CD4-positive, alpha-beta T cell treated with Interferon alpha-2 for 1 hour (primary cell): ENCODE measurements at regions not wholly inside any gene's neighbourhood (a gene's known extent, or its start where the extent isn't known, plus 50 kb on each side); places are given as distances from the start of the nearest gene placed in this dataset.

Experiments used
- DNase-seq, 2 donors: peaks; one replicate each; pipeline ENCODE4 v3.0.0-alpha.2; 2020 to 2022

DNA sequence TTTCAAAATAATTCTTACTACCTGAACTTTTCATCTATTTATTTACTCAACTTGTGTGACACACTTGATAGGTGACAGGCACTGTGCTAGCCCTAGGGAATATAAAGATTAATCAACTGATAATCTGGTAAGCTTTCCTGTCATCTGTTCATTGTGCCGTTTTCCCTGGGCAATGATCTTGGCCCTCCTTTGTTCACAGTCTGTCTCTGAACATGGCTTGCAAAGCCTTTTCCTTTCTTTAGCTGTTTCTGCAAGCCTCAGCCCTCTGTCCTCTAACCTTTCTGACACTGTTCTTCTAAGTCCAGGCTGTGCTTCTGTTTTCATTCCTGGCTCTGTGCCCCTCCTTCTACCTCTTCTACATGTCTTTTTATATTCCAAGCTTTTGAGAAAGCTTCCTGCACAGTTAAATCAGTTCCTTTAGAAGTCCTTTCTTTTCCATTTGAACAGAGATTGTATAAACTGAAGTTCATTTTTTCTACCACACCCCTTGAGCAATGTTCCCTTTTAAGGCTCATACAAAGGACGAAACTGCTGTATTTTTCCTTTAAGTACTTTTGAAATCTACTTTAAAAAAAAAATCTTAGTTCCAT lies 803.0 kb upstream of the ZNF608 start:
- no peak for DNase-seq

DNA sequence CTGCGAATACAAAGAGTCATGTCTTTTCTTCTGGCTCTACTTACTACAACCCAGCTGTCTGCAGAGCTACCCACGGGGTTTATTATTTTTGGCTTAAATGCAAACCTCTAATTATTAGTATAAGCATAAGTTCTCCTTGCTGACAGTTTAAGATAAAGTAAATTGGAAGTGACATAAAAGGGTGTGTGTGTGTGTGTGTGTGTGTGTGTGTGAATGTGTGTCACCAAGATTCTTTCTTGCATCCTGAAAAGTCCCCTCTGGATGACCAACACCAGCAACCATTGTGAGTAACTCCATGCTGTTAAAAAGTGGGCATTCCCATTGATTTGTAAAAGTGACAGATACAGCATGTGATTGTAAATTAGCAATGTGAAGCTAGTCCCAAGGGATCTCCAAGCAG lies 803.8 kb upstream of the ZNF608 start:
- no peak for DNase-seq

DNA sequence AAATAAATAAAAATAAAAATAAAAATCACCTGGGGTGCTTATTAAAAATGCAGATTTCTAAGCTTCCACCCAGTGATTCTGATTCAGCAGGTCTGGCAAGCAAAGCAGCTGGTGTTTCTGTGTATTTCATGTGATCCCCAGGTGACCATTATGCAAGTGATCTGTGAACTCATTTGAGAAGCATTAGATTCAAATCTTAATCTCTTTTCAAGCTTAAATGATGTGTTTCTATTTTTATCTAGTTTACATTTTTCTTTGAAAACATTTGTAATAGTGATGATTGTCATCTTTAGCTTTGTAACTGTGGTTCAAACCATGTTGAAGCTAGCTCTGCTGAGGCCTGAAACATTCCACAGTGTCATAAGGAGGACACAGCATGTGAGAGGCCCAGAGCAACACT lies 804.8 kb upstream of the ZNF608 start:
- DNase-seq, result no peak

DNA sequence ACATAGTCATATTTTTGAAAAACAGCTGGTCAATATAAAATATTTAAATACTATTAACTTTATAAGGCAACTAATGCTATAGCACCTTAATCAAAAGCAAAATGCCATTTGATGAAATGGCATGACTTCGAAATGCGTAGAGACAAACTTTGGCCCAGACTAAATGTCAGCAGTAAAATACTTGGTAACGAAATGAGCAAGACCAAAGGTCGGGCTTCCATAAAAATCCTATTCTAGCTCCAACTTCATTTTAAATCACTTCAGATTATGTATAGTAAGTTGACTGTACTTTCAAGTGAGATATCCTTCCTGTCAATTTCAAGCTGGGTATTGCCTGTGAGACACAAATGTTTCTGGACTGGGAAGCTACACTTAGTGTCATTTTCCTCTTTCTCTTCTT lies 805.4 kb upstream of the ZNF608 start:
- no peak for DNase-seq

DNA sequence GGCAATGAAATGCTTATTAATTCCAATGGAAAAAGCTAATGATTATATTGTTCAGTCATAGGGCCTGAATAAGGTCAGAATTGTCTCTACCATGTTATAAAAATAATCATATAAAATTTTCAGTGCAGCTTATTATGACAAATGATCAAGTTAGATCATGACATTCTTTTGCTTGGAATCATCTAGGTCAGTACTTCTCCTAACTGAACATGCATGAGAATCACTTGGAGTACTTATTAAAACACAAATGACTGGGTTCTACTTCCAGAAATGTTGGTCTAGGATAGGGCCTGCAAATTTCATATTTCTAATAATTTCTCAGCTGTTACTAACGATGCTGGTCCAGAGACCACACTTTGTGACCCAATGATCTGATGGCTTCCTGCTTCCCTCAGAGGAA lies 806.0 kb upstream of the ZNF608 start:
- no peak for DNase-seq

DNA sequence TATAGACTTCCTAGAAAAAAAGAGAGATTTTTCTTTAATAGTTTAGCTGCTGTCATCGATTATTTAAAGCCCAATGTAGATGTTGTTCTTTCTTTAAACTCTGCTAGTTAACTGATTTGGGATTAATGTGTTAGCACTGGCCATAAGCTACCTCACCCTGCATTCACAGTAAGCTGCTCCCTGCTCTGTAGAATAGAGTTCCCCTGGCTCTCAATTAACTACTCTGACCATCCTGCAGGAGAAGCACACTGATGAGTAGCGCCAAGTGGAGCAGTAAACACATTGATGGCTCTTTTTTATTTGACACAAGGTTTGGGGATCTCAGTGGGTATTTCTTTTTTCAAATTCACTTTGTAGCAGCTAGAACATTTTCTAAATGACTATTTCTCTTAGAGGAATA lies 807.9 kb upstream of the ZNF608 start:
- DNase-seq, result no peak

DNA sequence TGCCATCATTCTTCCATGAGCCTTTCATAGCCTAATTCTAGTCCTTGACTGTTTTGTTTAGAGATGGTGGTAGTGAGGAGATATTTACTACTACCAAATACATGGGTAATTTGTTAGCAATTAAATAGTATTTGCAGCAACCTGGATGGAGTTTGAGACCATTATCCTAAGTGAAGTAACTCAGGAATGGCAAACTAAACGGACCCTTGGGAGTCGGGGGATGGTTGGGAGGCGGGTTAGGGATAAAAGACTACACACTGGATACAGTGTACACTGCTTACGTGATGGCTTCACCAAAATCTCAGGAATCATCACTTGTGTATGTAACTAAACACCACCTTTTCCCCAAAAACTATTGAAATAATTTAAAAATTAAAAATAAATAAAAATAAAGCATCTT lies 809.2 kb upstream of the ZNF608 start:
- DNase-seq, result no peak

DNA sequence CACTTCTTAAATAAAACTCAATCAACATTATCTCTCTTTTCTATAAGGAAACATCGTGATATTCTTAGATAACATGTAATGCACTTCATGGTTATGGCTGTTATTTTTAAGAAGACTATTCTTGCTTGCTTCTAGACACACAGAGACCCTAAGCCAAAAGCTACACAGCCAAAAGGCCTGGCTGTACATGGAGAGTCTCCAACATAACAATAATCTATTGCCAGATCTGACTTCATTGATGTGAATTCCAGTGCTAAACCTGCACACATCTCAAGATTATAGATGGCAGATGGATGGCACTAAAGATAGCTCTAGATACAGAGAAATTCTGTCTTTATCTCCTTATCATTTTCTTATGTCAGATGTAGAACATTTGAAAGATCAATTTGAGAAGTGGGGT lies 811.6 kb upstream of the ZNF608 start:
- no peak for DNase-seq

DNA sequence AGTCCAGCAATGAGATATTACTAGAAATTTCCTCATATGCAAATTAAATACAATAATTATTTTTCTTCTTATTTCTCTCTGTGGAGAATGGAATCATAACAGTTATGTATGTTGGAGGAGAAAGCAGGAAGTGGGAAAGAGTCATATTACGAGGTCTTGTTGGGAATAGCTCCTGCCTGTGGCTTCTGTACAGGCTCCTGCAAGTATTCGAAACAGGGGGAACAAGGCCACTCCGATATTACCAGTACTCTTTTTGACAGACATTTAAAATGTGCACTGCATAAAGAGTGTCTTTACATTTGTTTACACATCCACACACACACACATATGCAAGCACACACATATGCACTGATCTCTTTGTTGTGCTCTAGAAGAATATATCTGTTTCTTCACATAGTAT lies 812.0 kb upstream of the ZNF608 start:
- DNase-seq, result no peak

DNA sequence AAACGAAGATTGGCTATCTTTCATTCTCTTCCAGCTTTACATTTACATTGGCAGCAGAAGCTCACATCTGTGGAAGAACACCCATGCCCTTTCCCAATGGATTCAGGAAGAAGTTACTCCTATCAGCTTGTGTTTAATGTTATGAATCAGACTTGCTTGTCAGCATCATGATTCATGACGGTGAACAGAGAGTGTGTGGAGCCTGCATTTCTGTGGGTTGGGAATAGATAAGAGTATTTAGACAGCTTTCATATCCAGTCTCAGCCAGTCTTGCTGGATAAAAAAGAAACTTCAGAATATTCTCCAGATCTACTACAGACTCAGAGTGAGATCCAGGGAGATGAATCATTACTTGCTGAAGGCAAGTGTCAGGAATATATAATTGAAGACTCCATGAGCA lies 812.9 kb upstream of the ZNF608 start:
- no peak for DNase-seq

DNA sequence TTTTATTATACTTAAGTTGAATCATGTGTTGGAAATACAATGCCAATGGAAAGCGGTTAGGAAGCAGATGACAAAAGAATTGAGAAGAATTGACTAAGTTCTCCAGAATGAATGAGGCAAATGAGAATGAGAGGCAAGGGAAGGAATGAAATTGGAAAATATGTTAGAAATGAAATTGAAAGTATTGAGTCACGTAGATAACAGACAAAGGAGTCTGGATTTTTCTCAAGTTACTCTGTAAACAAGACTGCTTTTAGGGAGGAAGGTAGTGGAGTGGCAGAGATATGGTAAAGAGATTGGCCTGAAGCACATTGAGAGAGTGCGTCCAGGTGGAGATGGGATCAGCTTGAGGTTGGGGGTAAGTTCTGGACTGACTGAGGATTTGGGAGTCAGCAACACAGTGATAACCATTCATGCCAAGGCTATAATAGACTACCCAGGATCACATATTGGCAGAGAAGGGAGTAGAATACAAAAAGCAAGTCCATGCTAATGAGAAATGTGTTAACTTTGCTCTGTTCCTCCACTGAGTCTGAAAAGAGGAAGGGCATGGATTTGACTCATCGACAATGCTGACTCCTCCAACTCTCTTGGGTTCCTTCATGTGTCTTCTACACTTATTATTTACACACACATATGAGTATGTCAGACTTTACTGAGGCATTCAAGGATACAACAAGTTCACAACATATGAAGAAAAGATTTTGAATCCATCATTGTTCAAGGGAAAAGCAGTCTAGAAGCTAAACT lies 814.2 kb upstream of the ZNF608 start:
- DNase-seq, result no peak

DNA sequence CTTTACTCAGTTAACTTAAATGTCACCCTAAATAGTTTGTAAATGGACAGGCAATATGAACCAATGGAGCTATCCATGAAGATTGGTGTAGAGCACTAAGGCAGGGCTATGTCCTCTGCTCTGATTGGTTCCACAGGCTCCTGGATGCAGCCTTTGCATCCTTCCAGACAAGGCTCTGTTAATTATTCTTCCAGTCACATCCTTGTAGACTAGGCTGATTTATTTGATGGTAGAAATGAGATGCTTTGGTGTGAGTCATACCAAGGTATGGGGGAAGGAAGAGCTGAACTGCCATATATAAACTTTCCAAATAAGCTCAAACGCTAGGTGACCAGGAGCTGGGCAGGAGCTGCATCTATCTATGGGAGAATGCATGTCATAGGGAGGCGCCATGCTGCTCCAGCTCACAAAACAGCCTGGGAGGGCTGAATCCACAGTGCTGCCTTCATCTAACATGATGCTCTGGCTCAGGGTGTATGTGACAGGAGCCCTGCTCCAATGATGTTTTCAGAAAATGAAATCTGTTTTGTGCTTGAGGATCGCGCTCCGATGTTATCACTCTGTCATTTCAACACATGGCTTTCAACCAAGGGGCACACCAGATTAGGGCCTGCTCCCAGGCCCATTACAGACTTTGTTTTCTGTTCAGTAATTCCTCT lies 818.0 kb upstream of the ZNF608 start:
- no peak for DNase-seq

DNA sequence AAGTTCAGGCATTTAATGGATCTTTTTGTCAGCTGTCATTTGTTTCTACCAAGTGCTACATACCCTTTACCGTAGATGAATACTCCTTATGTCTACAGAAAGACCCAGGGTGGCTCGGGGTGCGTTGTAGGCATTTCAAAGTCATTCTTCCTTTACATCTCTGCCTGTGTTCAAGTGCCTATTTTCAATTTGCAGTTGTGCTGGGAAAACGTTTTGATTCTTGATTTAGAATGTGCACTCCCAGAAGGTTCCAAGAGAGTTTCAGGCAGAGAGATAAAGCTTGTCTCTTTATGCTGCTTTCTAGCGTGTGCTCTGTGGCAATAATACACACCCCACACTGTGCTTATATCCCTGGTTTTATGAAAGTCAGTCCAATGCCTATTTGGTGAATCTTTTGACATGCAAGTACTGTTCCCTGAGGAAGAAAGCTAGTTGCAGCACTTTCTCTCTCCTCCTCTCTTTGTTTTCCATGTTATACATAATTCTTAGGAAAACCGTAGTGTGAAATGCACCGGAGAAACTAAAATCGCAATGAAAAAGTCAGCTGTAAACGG lies 828.1 kb upstream of the ZNF608 start:
- no peak for DNase-seq

DNA sequence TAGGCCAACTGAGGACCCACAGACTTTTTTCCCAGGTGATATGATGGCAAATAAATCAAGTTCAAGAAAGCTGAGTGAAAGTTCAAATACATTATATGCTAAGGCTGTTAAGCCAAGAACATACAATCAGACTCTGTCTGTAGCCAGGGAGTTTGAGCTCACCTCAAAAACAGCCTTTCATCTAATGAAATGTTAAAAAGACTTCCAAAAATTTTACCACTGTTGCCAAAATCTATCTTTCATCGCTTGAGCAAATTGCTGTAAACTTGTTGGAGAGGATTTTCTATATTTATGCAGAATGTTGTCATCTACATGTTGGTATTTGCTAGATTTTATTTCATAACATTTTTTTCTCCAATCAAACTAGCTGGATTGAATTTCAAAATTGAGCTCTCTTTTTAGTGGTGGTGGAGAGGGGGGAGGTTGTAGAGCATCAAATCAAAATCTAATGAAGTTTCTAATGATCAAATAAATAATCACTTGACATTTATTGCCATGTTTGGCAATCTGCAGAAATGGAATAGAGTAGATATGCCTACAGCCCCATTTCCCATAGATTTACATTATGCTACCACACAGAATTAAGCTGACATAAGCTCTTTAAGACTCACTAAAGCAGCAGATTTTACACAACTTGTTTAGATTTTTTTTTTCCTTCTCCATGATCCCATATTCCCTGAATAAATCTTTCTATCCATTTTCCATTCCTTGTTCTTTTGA lies 828.9 kb upstream of the ZNF608 start:
- no peak for DNase-seq

DNA sequence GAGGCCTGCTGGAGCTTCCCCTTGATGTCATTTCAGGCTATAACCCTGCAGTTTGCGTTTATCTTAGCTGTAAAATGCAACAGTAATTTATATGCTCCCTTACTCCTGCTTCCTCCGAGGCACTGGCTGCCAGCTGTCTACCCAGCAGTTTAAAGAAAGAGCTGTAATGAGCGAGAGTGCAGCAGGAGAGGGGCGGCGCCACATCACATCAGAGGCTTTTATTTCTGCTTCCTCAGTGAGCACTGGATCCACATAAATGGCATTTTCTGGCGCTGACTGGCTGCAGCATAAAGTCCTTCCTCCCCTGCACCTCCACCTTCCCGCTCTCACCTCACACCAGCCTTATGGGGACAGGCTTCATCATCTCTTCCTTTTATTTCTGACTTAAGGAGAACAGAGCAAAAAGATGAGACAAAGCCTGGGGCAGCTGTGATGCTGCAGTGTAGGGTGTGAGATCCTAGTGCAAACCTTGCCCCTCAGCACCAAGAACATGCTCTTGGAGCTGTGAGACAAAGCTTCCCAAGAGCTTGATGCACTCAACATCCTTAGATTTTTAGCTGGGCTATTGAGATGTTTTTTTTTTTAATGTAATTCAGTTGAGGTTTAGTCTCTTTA lies 829.6 kb upstream of the ZNF608 start:
- DNase-seq, result no peak

DNA sequence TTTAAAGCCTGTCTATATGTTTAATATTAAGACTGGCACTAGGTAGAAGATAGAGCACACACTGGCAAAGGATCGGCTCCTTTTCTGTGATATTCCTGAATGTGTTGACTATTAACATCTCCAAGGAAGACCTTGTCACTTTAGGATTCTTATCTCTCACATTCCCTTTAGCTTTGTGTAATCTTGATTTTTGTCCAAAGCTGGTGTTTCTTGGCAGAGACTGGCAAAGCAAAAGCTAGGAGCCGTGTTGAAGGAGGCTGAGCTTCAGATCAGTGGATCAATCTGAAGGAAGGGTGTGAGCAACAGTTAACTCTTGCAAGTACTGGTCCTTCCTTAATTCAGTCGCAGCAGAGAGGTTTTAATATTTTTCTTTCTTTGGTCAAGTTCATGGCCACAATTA lies 830.4 kb upstream of the ZNF608 start:
- no peak for DNase-seq

DNA sequence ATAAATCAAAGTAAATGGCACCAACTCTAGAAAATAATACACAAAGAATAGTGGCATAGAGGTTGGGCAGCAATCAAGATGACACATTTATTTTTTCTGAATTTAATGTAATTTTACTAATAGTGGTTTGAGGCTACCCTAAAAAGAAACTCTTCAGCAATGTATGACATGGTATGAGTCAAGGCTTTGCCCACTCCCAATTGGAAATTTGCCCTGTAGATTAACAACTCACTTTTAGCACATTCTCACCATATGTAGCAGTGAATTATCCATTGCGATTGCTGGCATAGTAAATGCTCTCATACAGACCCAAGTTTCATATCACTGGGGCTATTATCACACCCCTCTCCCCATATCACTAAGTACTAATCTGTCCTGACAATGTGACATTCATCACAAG lies 832.1 kb upstream of the ZNF608 start:
- no peak for DNase-seq

DNA sequence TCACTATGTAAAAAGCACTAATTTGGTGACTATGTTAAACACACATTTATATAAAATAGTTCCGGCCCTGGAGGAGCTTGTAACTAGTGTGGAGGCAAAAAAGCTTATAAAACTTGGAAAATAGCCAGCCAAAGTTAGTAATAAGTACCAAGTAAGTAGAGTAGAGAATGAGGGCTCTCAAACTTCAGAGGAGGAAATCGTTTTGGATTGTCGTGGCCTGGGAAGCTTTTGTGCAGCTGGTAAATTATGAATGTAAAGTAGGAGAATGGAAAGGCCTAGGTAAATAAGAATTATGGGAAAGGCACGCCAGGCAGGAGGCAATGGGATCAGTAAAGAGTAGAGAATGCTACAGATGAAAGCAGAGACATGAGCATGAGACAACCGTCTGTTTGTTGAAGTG lies 832.7 kb upstream of the ZNF608 start:
- DNase-seq, result no peak

DNA sequence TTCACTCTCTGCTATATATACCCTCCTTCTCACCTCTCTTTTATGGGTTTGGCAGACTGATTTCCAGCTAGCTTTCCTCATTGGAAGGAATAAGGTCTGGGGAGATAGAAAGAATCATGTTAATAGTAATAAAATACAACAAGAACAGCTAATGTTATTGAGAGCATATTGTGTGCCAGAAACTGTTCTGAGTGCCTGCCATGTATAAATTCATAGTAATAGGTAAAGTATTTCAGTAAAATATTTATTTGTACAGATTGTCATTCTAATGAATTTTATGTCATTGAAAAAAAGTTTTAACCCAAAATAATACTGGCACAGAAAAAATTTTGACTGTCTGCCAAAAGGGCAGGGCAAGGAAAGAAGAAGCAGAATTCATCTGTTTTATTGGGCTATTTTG lies 834.9 kb upstream of the ZNF608 start:
- no peak for DNase-seq

DNA sequence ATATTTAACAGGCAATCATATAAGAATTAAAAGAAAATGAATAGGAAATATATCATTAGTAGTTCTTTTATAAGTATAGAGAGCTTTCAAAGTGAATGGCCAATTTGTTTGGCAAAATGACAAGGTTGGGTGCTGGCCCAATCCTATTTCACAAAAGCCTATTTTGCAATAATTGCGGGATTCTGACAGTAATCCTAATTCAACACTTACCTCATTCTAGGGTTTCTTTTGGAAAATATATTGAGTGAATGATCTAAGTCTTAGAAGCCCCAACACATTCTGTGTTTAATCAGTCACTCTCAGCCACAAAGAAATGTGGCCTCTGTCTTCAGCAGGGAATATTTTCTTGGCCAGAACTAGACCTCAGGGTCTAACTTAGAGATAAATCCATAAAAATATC lies 835.9 kb upstream of the ZNF608 start:
- DNase-seq, result no peak

DNA sequence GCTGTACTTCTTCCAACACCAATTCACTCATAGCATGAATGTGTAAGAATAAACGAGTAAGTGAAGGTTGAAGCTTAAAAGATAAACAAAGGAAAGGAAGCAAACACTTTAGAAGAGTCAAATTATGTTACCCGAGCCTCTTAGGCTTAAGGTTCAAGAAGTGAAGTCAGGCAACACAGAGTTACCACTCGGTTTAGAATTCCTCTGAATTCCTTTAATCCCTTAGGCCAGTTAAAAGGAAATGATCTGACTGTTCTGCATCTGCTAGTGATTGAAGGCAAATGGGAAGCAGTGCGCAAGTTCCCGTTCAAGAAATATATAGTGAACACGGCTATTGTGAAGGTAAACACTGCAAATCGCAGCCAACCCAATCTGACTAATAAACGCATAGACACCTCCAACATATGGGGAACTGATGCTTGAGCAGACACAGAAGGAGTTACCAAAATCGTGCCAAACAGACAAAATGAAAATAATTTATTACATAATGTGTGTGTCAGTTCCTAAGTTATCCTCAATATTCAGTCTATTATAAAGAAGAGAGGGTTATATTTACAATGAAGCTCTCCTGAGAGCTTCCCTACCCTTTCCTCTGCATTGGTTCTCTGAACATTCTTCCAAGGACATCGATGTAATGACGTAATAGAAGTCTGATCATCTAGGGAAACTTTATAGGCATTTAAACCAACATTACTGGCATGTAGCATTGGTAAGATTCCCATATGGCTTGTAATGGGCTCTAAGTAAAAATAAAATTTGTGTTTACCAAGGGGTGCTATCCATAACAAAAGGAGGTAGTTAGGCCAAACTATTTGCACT lies 837.1 kb upstream of the ZNF608 start:
- no peak for DNase-seq

DNA sequence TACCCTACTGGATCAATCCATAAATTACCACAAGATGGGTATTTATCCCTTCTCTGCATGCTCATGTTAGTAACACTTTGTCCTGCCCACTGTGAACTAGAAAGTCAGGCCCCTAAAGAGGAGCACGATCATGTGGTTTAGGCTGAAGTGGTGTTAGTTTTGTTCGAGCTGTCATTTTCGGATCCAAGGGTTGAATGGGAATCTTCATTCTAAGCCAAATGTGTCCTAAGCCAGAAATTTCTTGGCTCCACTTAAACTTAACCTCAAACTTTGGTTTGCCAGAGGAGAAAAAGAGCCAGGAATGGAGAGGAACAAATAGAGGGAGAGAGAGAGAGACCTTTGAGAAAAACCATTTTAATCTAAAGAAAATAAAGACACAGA lies 837.7 kb upstream of the ZNF608 start:
- no peak for DNase-seq
